ENCODE measurements at regions not wholly inside any gene's neighbourhood (a gene's known extent, or its start where the extent isn't known, plus 50 kb on each side); places are given as distances from the start of the nearest gene placed in this dataset.

GRCh38 chr16:35194681-35195080 lies 1735.3 kb downstream of the TP53TG3F start:
- Histone ChIP-seq H3K27ac (replicated peaks) (no peak overlapping the region), H3K27me3 (ENCODE audit: low read depth) (peaks cover 20% of the 10 kb centered on the region), H3K4me1 (no peaks in the 10 kb centered on the region), H3K9me3 (replicated peaks) (no peaks in the 10 kb centered on the region), H3K36me3 (no peaks in the 10 kb centered on the region), H3K4me3 (no peak overlapping the region)
- intact Hi-C loops (cut with micrococcal nuclease), result no loop called here
- no peak for TF ChIP-seq CTCF (IDR thresholded peaks at IDR 0.05; ENCODE audit: borderline replicate concordance)
- no peak for DNase-seq

GRCh38 chr16:35195173-35195863 lies 1735.9 kb downstream of the TP53TG3F start:
- TF ChIP-seq CTCF (IDR thresholded peaks at IDR 0.05; ENCODE audit: borderline replicate concordance), result no peak
- H3K27me3 ChIP-seq (ENCODE audit: low read depth), result peaks cover 20% of the 10 kb centered on the region
- DNase-seq, result no peak
- H3K27ac ChIP-seq (replicated peaks), result no peak overlapping the region
- no peak overlapping the region for H3K4me3 ChIP-seq
- H3K36me3 ChIP-seq, result no peaks in the 10 kb centered on the region
- intact Hi-C loops (cut with micrococcal nuclease), result no loop called here
- H3K9me3 ChIP-seq (replicated peaks), result no peaks in the 10 kb centered on the region
- no peaks in the 10 kb centered on the region for H3K4me1 ChIP-seq

GRCh38 chr16:35195864-35196216 lies 1736.4 kb downstream of the TP53TG3F start:
- Histone ChIP-seq H3K27ac (replicated peaks) (no peak overlapping the region), H3K36me3 (no peaks in the 10 kb centered on the region), H3K27me3 (ENCODE audit: low read depth) (peaks cover 23% of the 10 kb centered on the region), H3K4me1 (no peaks in the 10 kb centered on the region), H3K4me3 (no peak overlapping the region), H3K9me3 (replicated peaks) (no peaks in the 10 kb centered on the region)
- intact Hi-C loops (cut with micrococcal nuclease), result no loop called here
- no peak for DNase-seq
- TF ChIP-seq CTCF (IDR thresholded peaks at IDR 0.05; ENCODE audit: borderline replicate concordance), result no peak

GRCh38 chr16:35196313-35196712 lies 1736.9 kb downstream of the TP53TG3F start:
- Histone ChIP-seq H3K27ac (replicated peaks) (no peak overlapping the region), H3K27me3 (ENCODE audit: low read depth) (peaks cover 25% of the 10 kb centered on the region), H3K36me3 (no peaks in the 10 kb centered on the region), H3K9me3 (replicated peaks) (no peaks in the 10 kb centered on the region), H3K4me3 (no peak overlapping the region), H3K4me1 (no peaks in the 10 kb centered on the region)
- intact Hi-C loops (cut with micrococcal nuclease), result no loop called here
- no peak for TF ChIP-seq CTCF (IDR thresholded peaks at IDR 0.05; ENCODE audit: borderline replicate concordance)
- no peak for DNase-seq

- Histone ChIP-seq H3K4me3 (no peak overlapping the region), H3K9me3 (replicated peaks) (no peaks in the 10 kb centered on the region), H3K27ac (replicated peaks) (no peak overlapping the region), H3K4me1 (no peaks in the 10 kb centered on the region), H3K36me3 (no peaks in the 10 kb centered on the region), H3K27me3 (ENCODE audit: low read depth) (peaks cover 25% of the 10 kb centered on the region)
- intact Hi-C loops (cut with micrococcal nuclease), result no loop called here
- TF ChIP-seq CTCF (IDR thresholded peaks at IDR 0.05; ENCODE audit: borderline replicate concordance), result no peak
- no peak for DNase-seq
Measured at GRCh38 chr16:35197656-35198055, 1738.2 kb downstream of the TP53TG3F start.
